NK-92 treated with Interleukin-12 subunit alpha and Interleukin-12 subunit beta, amount 100 ng/mL, for 24 hours (cell line): ENCODE measurements at regions not wholly inside any gene's neighbourhood (a gene's known extent, or its start where the extent isn't known, plus 50 kb on each side); places are given as distances from the start of the nearest gene placed in this dataset.

ENCODE experiments used
- DNase-seq: peaks from one replicate; lab custom pipeline; 2025; lab: John Stamatoyannopoulos, UW

- DNase-seq: no peak
These were observed 78.4 kb upstream of the NUDT4 start for GRCh38 chr12:93299262-93299846.

GRCh38 chr12:93300611-93301021 lies 77.1 kb upstream of the NUDT4 start:
- DNase-seq: no peak

GRCh38 chr12:93302331-93303229 lies 75.1 kb upstream of the NUDT4 start:
- no peak for DNase-seq

GRCh38 chr12:93306636-93307035 lies 71.1 kb upstream of the NUDT4 start:
- no peak for DNase-seq

- no peak for DNase-seq
These were observed 69.4 kb upstream of the NUDT4 start for GRCh38 chr12:93308281-93308680.

- no peak for DNase-seq
These were observed 65.9 kb upstream of the NUDT4 start for GRCh38 chr12:93311827-93312226.

GRCh38 chr12:93314177-93314497 lies 63.6 kb upstream of the NUDT4 start:
- no peak for DNase-seq

GRCh38 chr12:93315385-93315906 lies 62.3 kb upstream of the NUDT4 start:
- no peak for DNase-seq

GRCh38 chr12:93315907-93316622 lies 61.7 kb upstream of the NUDT4 start:
- no peak for DNase-seq

GRCh38 chr12:93316623-93316971 lies 61.1 kb upstream of the NUDT4 start:
- DNase-seq: no peak

GRCh38 chr12:93317227-93317626 lies 60.5 kb upstream of the NUDT4 start:
- DNase-seq: no peak

GRCh38 chr12:93318720-93319522 lies 58.8 kb upstream of the NUDT4 start:
- no peak for DNase-seq

GRCh38 chr12:93319523-93320050 lies 58.1 kb upstream of the NUDT4 start:
- no peak for DNase-seq

GRCh38 chr12:93322784-93323183 lies 54.9 kb upstream of the NUDT4 start:
- no peak for DNase-seq

GRCh38 chr12:93323625-93324329 lies 53.9 kb upstream of the NUDT4 start:
- no peak for DNase-seq

GRCh38 chr12:93325855-93326254 lies 51.9 kb upstream of the NUDT4 start:
- DNase-seq: no peak
